Hindlimb muscle (tissue), 1 donor: ENCODE measurements at regions not wholly inside any gene's neighbourhood (a gene's known extent, or its start where the extent isn't known, plus 50 kb on each side); places are given as distances from the start of the nearest gene placed in this dataset.

ENCODE experiments used
- DNase-seq: peaks from one replicate; pipeline ENCODE4 v3.0.0-alpha.2; 2013

DNA sequence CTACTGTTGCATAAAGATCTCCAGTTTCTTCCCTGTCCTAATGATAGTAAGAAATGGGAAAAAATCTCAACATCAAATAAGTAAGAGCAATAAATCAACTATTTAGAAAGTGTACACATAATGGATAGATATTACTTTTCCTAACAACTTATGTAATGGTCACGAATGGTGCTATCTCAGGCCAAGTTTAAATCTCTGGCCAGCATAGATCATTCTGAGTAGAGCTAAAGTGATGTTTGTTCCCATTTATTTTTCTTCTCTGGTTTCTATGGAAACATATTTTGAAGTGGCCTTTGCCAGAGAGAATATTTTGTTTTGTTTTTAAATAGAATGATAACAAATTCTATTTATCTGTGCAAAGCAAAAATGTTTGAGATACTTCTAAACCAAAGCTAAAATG is 249.7 kb upstream of the TTC14 start:
- peak; percentile 16 for DNase-seq

GRCh38 chr3:180354214-180354613 is 247.7 kb upstream of the TTC14 start:
- no peak for DNase-seq

- DNase-seq: no peak
Measured at GRCh38 chr3:180358179-180358578, 243.8 kb upstream of the TTC14 start.

DNA sequence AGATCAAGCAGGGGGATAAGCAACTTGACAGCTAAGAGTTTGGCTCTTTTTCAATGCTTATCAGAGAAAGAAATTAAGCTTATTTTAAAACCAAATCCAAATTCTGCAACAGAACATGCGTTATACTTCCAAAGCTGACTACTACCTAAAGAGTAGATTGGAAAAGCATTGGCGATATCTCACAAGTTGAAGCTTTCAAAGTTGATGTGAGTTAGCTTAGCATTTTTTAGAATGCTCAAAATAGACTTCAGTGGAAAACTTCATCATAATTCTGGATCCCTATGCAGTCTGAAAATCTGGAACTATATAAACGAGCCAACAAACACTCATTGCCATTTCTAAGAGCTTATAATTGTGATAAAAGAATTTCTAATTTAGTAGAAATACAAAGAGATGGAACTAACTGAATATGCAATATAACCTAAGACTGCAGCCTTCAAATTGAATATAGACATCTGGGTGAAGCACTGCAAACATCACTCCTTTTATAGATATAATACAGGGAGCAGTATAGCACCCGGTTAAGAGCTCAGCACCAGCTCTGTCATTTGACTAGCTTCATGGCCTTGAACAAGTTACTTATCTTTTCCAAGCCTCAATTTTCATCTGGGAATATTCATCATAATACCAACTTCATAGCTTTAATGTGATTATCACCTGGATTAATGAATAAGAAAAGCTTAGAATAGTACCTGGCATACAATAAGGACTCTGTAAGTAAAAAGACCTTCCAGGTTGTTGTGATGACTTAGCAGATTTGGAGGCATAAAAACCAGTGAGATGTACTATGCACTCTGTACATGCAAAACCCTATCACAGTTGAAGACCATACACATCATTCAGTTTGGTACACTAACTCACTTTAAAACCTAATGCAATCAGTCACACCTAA is 242.7 kb upstream of the TTC14 start:
- no peak for DNase-seq

DNA sequence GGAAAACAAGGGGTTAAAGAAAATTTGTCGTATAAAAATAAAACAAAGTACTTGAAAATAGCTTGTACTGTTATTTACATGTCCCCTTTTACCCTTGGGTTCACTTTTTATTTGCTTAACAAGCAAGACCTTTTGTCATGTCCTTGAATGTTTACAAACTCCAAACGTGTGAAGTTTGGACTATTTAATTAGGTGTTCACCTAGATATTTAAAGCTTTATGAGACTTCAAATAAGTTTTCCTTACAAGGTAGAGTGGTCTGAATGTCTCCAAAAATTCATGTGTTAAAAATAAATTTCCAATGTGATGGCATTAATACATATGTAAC is 242.0 kb upstream of the TTC14 start:
- DNase-seq: no peak

GRCh38 chr3:180362081-180362480 is 239.9 kb upstream of the TTC14 start:
- no peak for DNase-seq

DNA sequence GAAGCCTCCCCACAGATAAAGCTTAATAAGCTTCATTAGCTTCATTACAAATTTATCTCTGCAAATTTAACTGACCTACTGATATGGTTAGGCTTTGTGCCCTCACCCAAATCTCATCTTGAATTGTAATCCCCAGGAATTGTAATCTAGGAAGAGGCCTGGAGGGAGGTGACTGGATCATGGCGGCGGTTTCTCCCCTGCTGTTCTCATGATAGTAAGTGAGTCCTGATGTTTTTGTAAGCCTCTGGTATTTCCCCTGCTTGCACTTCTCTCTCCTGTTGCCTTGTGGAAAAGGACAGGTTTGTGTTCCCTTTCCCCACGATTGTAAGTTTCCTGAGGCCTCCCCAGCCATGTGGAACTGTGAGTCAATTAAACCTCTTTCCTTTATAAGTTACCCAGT is 226.1 kb upstream of the TTC14 start:
- no peak for DNase-seq

DNA sequence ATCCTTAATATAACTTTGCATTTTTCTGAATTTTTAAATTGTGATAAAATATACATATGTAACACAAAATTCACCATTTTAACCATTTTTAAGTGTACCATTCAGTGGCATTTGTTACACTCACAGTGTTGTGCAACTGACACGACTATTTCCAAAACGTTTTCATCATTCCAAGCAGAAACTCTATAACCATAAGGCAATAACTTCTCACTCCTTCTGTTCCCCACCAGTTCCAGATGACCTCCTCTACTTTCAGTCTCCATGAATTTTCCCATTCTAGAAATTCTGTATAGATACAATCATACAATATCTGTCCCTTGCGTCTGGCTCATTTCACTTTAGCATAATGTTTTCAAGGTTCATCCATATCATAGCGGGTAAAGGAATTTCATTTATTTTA is 223.5 kb upstream of the TTC14 start:
- DNase-seq: no peak

GRCh38 chr3:180382638-180383180 is 219.3 kb upstream of the TTC14 start:
- DNase-seq: no peak

- DNase-seq: no peak
Measured at GRCh38 chr3:180383332-180384020, 218.5 kb upstream of the TTC14 start.

DNA sequence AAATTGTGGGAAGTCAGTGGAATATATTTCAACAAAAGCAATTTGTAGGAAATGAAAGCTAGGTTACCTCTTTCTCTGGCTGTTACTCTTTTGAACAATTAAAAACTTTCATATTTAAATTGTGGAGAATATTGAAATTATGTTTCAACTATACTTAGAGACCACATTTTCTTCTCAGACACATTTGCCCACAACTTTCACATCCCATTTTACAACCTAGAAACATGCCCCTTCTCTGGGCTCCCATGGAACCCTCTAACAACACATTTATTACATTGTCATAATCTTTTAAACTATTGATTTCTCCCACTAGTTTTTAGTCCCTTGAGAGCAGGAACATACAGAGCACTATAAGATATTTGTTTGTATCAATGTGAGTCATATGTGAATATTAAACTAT is 211.7 kb upstream of the TTC14 start:
- no peak for DNase-seq

- DNase-seq: no peak
Measured at GRCh38 chr3:180391001-180391400, 211.0 kb upstream of the TTC14 start.

GRCh38 chr3:180401226-180401625 is 200.7 kb upstream of the TTC14 start:
- no peak for DNase-seq

DNA sequence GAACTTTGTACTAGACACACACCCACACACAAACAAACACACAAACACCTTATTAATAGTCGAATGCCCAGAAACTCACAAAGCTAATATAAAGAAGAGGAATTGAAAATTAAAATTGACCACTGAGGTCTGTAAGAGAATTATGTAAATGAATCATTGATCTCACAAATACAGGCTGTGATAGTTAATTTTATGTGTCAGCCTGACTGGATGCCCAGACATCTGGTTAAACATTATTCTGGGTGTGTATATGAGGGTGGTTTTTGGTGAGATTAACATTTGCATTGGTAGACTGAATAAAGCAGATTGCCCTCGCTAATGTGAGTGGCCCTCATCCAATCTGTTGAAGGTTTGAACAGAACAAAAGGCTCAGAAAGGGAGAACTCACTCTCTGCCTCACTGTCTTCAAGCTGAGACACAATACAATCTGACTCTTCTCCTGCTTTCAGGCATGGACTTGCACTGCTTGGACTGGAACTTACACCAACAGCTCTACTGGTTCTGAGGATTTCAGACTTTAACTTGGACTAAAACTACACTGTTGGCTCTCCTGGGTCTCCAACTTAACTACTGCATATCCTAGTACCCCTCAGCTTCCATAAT is 199.4 kb upstream of the TTC14 start:
- DNase-seq: no peak

- DNase-seq: no peak
Measured at GRCh38 chr3:180403156-180403555, 198.8 kb upstream of the TTC14 start.

GRCh38 chr3:180408654-180409053 is 193.3 kb upstream of the TTC14 start:
- DNase-seq: no peak

GRCh38 chr3:180409170-180409569 is 192.8 kb upstream of the TTC14 start:
- no peak for DNase-seq

DNA sequence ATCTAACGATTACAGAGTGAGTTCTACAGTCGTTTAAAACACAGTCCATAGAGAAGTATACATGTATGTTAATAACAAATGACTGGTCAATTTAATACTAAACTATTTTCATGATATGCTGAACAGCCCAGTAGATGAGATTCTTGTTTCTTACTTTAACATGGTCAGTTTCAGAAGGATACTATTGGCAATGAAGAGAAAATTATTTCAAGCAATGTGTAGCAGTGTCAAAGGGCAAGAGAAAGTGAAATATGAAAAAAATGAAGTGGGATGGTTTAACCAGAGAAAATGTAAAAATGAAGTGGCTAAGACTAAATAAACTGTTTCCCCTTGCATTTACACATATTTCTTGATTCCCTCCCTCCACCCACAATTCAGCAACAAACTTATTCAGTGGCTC is 192.1 kb upstream of the TTC14 start:
- DNase-seq: no peak

DNA sequence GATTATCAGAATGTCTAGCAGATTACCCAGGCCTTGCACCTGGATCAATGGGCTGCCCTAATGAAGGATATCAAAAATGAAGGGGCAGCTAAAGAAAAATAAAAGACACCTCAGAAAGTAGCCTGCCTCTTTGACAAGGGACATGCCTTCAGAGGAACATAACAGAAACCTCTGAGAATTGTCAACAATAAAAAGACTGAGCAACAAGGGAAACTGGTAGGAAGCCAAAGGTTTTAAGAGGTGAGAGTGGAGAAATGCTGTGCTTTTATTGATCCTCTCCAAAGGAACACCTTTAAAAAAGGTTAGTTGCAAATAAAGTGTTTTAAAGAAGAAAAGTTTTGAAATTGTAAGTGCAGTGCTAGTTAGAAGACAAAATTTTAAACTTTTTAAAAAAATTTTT is 187.8 kb upstream of the TTC14 start:
- DNase-seq: no peak

DNA sequence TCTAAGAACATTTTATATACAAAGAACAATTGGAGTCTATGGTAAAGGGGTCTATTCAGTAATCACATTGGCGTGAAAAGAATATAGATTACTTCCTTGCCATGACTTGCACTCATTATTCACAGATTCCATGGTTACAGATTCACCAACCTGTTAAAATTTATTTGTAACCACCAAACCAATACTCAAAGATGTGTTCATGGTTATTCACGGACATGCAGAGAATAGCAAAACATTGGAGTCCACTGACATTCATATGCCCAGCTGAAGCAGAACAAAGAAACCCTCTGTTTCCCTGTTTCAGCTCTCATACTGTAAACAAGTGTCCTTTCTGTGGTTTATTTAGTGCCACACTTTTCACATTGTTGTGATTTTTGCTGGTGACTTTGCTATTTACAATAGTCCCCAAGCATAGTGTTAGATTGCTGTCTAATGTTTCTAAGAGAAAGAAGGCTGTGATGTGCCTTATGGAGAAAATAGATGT is 185.8 kb upstream of the TTC14 start:
- DNase-seq: no peak

DNA sequence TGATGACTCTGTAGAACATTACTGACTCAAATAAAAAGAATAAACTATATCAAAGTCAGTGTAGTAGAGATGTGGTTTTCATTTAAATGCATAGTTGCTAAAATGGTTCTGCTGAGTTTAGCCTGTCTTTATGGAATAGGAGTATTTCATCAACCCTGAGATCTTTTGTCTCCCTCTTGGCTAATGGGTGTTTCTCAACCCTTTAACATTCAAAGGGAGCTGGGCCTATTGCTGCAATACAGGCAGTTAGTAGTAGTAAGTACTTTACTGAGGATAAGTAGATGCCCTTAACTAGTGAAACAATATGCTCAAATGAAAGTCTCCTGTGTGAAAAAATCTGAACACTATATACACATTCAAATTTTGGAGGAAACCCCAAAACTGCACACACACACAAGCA is 184.7 kb upstream of the TTC14 start:
- DNase-seq: no peak

DNA sequence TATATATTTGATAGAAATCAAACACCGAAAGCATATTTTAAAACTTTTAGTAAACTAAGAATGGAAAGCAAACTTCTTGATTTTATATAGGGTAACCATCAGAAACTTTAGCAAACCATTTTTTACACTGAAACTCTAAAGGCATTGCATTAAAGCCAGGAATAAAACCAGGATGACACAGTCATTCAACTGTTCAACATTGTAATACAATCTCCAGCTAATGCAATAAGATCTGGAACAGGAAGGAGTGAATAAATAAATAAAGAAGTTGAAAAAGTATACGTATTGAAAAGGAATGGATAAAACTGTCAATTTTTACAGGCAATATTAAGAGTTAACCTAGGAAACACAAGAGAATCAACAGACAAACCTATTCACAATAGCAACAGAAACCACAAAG is 181.9 kb upstream of the TTC14 start:
- no peak for DNase-seq

DNA sequence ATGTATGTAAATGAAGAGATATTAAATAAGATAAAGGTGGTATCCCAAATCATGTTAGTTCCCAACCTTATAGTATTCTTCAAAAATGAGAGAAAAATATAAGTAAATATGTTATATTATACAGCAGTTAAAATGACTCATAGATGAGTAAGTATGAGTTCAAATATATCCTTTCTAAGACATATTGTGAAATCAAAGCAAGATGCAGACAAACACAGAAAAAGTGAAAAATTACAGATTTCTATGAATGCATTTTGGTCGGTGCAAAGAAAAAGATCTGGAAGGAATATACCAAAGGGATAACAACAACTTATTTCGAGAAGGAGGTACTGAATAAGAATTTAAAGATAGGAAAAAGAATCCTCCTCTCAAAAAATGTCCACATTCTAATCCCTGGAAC is 181.2 kb upstream of the TTC14 start:
- no peak for DNase-seq

DNA sequence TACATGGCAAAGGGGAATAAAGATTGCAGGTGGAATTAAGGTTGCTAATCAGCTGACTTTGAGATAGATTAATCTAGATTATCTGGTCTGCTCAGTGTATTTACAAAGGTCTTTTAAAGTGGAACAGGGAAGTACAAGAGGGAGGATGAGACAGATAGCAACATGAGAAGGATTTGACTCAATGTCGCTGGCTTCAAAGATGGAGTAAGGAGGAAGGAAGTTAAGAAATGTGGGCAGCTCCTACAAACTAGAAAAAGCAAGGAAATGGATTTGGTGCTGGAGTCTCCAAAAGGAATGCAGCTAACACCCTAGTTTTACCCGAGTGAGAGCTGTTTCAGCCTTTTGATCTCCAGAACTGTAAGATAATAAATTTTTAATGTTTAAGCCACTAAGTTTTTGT is 180.7 kb upstream of the TTC14 start:
- DNase-seq: no peak
